Kidney (tissue), 13 donors: ENCODE measurements at regions not wholly inside any gene's neighbourhood (a gene's known extent, or its start where the extent isn't known, plus 50 kb on each side); places are given as distances from the start of the nearest gene placed in this dataset.

Source experiments
- DNase-seq, 5 donors: peaks; one replicate each; pipeline ENCODE4 v3.0.0-alpha.2; 2013 to 2020
- FAIRE-seq: peaks from 2 replicates; lab custom pipeline; 2012; peaks lifted over from hg19 to GRCh38; lab: Jason Lieb, UNC
- H3K27ac ChIP-seq, 2 donors: one replicate each; pipeline ENCODE4 v1.7.0; 2013; ENCODE audit warnings: low read depth in 2 of 2, low read length in 2 of 2, inconsistent platforms in 1 of 2
- H3K27me3 ChIP-seq: one replicate; pipeline ENCODE4 v1.7.1; 2013; ENCODE audit warnings: low read length, inconsistent platforms; ENCODE audit not compliant: control insufficient read depth, insufficient read depth
- H3K36me3 ChIP-seq, 3 donors: one replicate each; pipeline versions ENCODE4 v1.7.0 to v1.7.1; 2013; ENCODE audit warnings: low read length in 3 of 3, control low read depth in 1 of 3, inconsistent platforms in 1 of 3; ENCODE audit not compliant: insufficient read depth in 3 of 3, control insufficient read depth in 2 of 3
- H3K4me1 ChIP-seq, 3 donors: one replicate each; pipeline versions ENCODE4 v1.7.0 to v1.7.1; 2013; ENCODE audit warnings: low read length in 3 of 3, inconsistent platforms in 1 of 3, low read depth in 1 of 3; ENCODE audit not compliant: control insufficient read depth in 2 of 3, insufficient read depth in 2 of 3
- H3K4me3 ChIP-seq, 3 donors: one replicate each; pipeline versions ENCODE4 v1.7.0 to v1.8.1; 2013; ENCODE audit warnings: low read length in 3 of 3, control low read depth in 1 of 3, inconsistent platforms in 1 of 3
- H3K9ac ChIP-seq, 3 donors: one replicate each; pipeline versions ENCODE4 v1.7.0 to v1.7.1; 2013; ENCODE audit warnings: low read length in 3 of 3, control low read depth in 1 of 3, inconsistent platforms in 1 of 3
- H3K9me3 ChIP-seq, 3 donors: one replicate each; pipeline versions ENCODE4 v1.7.0 to v1.7.1; 2013; ENCODE audit warnings: low read length in 3 of 3, control low read depth in 1 of 3, inconsistent platforms in 1 of 3; ENCODE audit not compliant: control insufficient read depth in 2 of 3, insufficient read depth in 1 of 3
- CTCF ChIP-seq: IDR thresholded peaks from 3 replicates; pipeline ENCODE4 v1.5.1; 2012; ENCODE audit warnings: mild to moderate bottlenecking, moderate library complexity, borderline replicate concordance; ENCODE audit not compliant: insufficient read depth; ENCODE audit errors: extremely low read depth
- intact Hi-C: fragments of 100-400 bp; cut with DNase I; formaldehyde crosslinking; loops from one replicate; pipeline ENCODE4 v1.11.1; 2022
- donor health status: control.
- donor health status: control.
- donor health status: control.
- donor health status: control.
- donor health status: control.
- donor health status: DM: yes; HTN: yes; CAD: no.
- donor health status: Normal renal cell carcinoma (clear cell type).

- TF ChIP-seq CTCF, result no peak
- H3K4me3 ChIP-seq, result no peak overlapping the region
- intact Hi-C loops, result no loop called here
- no peak overlapping the region for H3K27ac ChIP-seq
- no peak overlapping the region for H3K9ac ChIP-seq
- FAIRE-seq (no peak), DNase-seq (no peak)
- peaks cover 0 to 2% (median 0%) of the 10 kb centered on the region in 3 donors for H3K9me3 ChIP-seq
- no peaks in the 10 kb centered on the region for H3K4me1 ChIP-seq
- H3K36me3 ChIP-seq, result no peaks in the 10 kb centered on the region
- no peaks in the 10 kb centered on the region for H3K27me3 ChIP-seq
These were observed 329.3 kb upstream of the OR4E1 start for GRCh38 chr14:22002860-22003284.

GRCh38 chr14:21999402-21999801, 325.8 kb upstream of the OR4E1 start:
- no peak for TF ChIP-seq CTCF
- peaks cover 0 to 2% (median 0%) of the 10 kb centered on the region in 3 donors for H3K9me3 ChIP-seq
- FAIRE-seq, result no peak
- intact Hi-C loops, result no loop called here
- no peak overlapping the region for H3K27ac ChIP-seq
- no peak overlapping the region for H3K4me3 ChIP-seq
- H3K9ac ChIP-seq, result no peak overlapping the region
- no peaks in the 10 kb centered on the region for H3K27me3 ChIP-seq
- H3K36me3 ChIP-seq, result no peaks in the 10 kb centered on the region
- no peak for DNase-seq
- no peaks in the 10 kb centered on the region for H3K4me1 ChIP-seq

- Histone ChIP-seq H3K4me3 (no peak overlapping the region), H3K27me3 (no peaks in the 10 kb centered on the region), H3K36me3 (no peaks in the 10 kb centered on the region), H3K9me3 (peaks cover 0 to 2% (median 0%) of the 10 kb centered on the region in 3 donors), H3K9ac (no peak overlapping the region), H3K4me1 (no peaks in the 10 kb centered on the region), H3K27ac (no peak overlapping the region)
- FAIRE-seq (no peak), DNase-seq (peak in 2 of 5 donors; percentile 33 to 46)
- intact Hi-C loops, result no loop called here
- TF ChIP-seq CTCF, result no peak
These were observed 323.7 kb upstream of the OR4E1 start for GRCh38 chr14:21997300-21997699.

- FAIRE-seq (no peak), DNase-seq (no peak)
- H3K9me3 ChIP-seq, result peaks cover 0 to 2% (median 0%) of the 10 kb centered on the region in 3 donors
- no peaks in the 10 kb centered on the region for H3K27me3 ChIP-seq
- intact Hi-C loops, result no loop called here
- no peak overlapping the region for H3K9ac ChIP-seq
- H3K4me1 ChIP-seq, result no peaks in the 10 kb centered on the region
- H3K36me3 ChIP-seq, result no peaks in the 10 kb centered on the region
- no peak for TF ChIP-seq CTCF
- H3K4me3 ChIP-seq, result no peak overlapping the region
- H3K27ac ChIP-seq, result no peak overlapping the region
These were observed 321.7 kb upstream of the OR4E1 start for GRCh38 chr14:21995332-21995731.
